ENCODE measurements at regions not wholly inside any gene's neighbourhood (a gene's known extent, or its start where the extent isn't known, plus 50 kb on each side); places are given as distances from the start of the nearest gene placed in this dataset.
A peak's percentile ranks its signal among the peaks of the same experiment; 100 is the strongest.

DNA sequence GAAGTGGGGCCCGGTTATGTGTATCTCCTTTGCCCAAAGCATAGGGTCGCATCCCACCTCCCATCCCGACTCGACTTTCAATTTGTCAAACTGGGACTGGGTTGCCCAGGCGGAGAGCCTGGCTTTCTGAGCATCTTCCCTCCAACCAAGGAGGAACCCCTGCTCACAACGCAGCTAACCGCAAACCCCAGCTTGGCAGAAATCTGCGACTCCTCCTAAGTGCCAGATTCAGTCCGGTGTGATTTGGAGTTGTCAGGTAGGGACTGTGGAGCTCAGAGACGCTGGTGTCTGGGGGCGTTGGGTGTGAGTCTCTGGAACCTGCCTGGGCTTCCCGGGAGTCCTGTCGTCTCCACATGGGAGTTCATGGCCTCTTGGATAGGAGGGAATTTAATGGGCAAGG is 1126.7 kb downstream of the AACS start:
- no peak overlapping the region for H3K4me3 ChIP-seq (ENCODE audit: low read length)
- DNase-seq (ENCODE audit: low read depth) = no peak
- TF ChIP-seq, protein P1, sequence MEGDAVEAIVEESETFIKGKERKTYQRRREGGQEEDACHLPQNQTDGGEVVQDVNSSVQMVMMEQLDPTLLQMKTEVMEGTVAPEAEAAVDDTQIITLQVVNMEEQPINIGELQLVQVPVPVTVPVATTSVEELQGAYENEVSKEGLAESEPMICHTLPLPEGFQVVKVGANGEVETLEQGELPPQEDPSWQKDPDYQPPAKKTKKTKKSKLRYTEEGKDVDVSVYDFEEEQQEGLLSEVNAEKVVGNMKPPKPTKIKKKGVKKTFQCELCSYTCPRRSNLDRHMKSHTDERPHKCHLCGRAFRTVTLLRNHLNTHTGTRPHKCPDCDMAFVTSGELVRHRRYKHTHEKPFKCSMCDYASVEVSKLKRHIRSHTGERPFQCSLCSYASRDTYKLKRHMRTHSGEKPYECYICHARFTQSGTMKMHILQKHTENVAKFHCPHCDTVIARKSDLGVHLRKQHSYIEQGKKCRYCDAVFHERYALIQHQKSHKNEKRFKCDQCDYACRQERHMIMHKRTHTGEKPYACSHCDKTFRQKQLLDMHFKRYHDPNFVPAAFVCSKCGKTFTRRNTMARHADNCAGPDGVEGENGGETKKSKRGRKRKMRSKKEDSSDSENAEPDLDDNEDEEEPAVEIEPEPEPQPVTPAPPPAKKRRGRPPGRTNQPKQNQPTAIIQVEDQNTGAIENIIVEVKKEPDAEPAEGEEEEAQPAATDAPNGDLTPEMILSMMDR (IDR thresholded peaks at IDR 0.05; ENCODE audit: insufficient read depth, low read depth, low read length, missing control alignments) = no peak

DNA sequence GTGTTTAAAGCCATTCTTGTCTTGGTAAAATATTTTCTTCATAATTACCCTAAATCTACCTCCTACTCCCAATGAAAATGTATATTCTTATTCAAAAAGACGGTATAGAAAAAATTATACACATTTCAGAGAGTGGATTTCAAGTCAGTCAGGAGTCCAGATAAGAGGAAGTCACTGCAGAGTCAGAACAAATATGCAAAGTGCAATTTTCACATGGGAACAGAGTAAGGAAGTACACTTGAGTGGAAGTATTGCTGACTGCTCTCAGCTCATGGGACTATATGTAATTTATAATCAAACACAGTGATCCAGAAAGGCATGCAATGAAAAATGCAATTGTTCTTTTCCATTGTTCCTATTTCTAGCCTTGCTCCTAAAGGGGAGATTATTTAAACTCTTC is 1128.0 kb downstream of the AACS start:
- H3K4me3 ChIP-seq (ENCODE audit: low read length) = no peak overlapping the region
- no peak for DNase-seq (ENCODE audit: low read depth)
- TF ChIP-seq, protein P1 (IDR thresholded peaks at IDR 0.05; ENCODE audit: insufficient read depth, low read depth, low read length, missing control alignments) = no peak

DNA sequence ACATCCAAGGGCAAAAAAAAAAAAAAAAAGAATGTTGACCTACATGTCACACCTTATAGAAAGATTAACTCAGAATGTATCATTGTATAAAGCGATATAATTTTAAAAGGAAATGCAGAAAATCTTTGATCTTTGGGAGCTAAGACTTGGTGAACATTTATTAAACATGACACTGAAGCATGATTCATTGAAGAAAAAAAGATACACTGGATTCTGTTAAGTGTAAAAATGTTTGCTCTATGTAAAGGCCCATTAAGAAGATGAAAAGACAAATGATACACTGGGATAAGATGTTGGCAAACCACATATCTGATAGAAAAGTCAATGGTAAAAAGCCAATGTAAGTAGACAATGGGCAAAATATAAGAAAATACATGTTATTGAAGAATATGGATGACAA is 1131.0 kb downstream of the AACS start:
- TF ChIP-seq, protein P1 (IDR thresholded peaks at IDR 0.05; ENCODE audit: insufficient read depth, low read depth, low read length, missing control alignments) = no peak
- H3K4me3 ChIP-seq (ENCODE audit: low read length) = no peak overlapping the region
- no peak for DNase-seq (ENCODE audit: low read depth)

DNA sequence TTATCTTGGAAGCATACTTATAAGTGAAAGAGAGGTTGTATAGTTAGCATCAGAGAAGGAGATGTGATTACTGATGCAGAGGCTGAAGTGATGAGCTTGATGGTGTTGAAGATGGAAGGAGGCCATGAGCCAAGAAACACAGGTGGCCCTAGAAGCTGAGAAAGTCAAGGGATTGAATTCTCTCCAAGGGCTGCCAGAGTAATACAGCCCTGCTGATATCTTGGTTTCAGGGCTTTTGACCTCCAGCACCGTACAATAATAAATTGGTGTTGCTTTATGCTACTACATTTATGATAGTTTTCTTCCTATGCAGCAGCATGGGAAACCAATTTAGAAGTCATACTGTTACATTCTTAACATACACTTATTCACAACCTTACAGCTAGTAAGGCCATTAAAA is 1133.3 kb downstream of the AACS start:
- H3K4me3 ChIP-seq (ENCODE audit: low read length) = no peak overlapping the region
- TF ChIP-seq, protein P1 (IDR thresholded peaks at IDR 0.05; ENCODE audit: insufficient read depth, low read depth, low read length, missing control alignments) = no peak
- no peak for DNase-seq (ENCODE audit: low read depth)

DNA sequence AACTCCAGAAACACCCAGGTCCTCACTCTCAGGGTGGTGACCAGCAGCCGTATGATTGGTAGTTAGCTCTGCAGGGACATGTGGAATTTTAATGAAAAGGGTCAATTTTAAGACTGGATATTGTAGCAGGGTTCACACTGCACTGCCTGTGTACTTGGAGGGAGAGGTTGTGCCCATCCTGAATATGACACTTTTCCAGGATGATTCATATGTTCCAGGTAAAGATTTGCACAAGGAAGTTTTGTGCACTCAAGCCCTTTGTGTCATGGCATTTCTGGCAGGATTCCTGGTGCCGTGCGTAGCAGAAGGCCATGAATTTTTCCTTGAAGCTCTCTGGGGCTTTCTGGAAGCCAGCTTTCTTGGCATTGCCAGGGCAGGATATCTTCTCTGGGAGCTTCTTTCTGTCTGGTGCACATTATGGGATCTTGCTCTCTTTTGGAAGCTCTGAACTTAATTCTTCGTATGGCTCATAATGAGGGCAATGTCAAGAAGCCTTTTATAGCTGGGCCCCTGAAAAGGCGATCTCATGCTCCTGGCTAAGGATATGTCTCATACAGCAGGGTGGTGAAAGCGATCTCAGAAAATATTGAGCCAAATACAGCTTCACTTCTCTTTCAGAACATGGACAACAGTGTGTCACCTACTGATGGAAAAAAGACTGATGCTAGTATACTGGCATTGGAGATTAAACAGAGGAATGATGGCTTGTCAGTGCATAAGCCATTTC is 1133.9 kb downstream of the AACS start:
- TF ChIP-seq, protein P1 (IDR thresholded peaks at IDR 0.05; ENCODE audit: insufficient read depth, low read depth, low read length, missing control alignments) = no peak
- no peak overlapping the region for H3K4me3 ChIP-seq (ENCODE audit: low read length)
- peak; percentile 3 for DNase-seq (ENCODE audit: low read depth)

DNA sequence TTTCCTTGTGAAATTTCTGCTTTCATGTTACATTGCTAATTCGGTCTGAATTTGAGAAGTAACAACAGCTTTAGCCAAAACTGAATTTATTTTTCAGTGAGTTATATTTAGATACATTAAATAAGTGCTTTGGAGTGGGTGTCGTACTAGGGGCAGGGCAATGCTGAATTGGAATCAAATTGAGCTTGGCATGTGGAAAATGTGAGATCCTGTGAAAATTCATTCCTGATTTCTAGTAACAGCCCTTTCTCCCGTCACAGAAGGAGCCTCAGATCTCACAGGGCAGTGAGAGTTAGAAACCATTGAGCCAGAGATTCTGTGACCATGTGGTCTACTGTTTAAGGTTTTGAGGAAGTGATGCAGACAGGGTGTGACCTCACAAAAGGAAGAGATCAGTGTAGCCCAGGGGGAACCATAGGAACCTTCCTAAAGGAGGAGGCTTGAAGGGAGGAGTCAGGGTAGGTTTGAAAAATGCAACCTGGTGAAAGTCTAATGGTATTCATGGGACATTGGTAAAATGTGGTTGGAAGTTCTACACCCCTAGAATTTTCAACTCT is 1136.8 kb downstream of the AACS start:
- no peak for DNase-seq (ENCODE audit: low read depth)
- TF ChIP-seq, protein P1 (IDR thresholded peaks at IDR 0.05; ENCODE audit: insufficient read depth, low read depth, low read length, missing control alignments) = no peak
- no peak overlapping the region for H3K4me3 ChIP-seq (ENCODE audit: low read length)

DNA sequence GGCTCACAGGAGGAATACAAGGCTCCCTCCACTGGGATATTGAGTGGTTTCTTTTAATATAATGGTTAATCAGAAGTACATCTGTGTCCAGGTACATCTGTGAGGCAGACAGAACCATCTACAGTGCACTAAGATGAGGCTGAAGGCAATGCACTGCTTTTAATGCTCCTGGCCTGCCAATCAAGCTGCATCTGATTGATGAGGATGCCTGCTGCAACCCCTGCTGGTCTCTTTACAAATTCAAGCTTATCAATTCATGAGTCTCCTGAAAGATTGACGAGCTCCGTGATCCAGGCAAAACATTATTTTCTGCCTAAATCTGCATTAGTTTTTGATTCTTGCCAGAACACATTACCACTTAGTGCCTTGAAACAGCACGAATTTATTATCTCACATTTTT is 1139.1 kb downstream of the AACS start:
- DNase-seq (ENCODE audit: low read depth) = no peak
- TF ChIP-seq, protein P1 (IDR thresholded peaks at IDR 0.05; ENCODE audit: insufficient read depth, low read depth, low read length, missing control alignments) = no peak
- H3K4me3 ChIP-seq (ENCODE audit: low read length) = no peak overlapping the region

Measured in epithelial cell of esophagus (primary cell).